VCaP (cell line): ENCODE measurements at regions not wholly inside any gene's neighbourhood (a gene's known extent, or its start where the extent isn't known, plus 50 kb on each side); places are given as distances from the start of the nearest gene placed in this dataset.
"Not testable (repeated sequence)": the region's sequence is repeated elsewhere in the genome, so short reads cannot be mapped to it uniquely, and the experiment has no call there.

ENCODE experiments used
- H3K27ac ChIP-seq: fragments of 450-650 bp; 2 replicates; pipeline ENCODE4 v1.5.1; 2017
- CTCF ChIP-seq: fragments of 450-650 bp; conservative IDR thresholded peaks from 2 replicates; pipeline ENCODE4 v1.5.1; 2017; ENCODE audit warnings: mild to moderate bottlenecking, moderate library complexity

- no peak for TF ChIP-seq CTCF
- no peak overlapping the region for H3K27ac ChIP-seq
These were observed 75.2 kb upstream of the MAX start for GRCh38 chr14:65177551-65177950.

- not testable (repeated sequence) for H3K27ac ChIP-seq
These were observed 76.9 kb upstream of the MAX start for GRCh38 chr14:65179231-65179630.

GRCh38 chr14:65179918-65180724 is 77.8 kb upstream of the MAX start:
- no peak overlapping the region for H3K27ac ChIP-seq
- TF ChIP-seq CTCF, result no peak

- no peak for TF ChIP-seq CTCF
- no peak overlapping the region for H3K27ac ChIP-seq
These were observed 78.4 kb upstream of the MAX start for GRCh38 chr14:65180725-65181025.

- TF ChIP-seq CTCF, result no peak
- H3K27ac ChIP-seq, result peak overlapping the region; percentile 56
These were observed 81.9 kb upstream of the MAX start for GRCh38 chr14:65184032-65184764.

- no peak for TF ChIP-seq CTCF
- no peak overlapping the region for H3K27ac ChIP-seq
These were observed 83.5 kb upstream of the MAX start for GRCh38 chr14:65185829-65186228.

- TF ChIP-seq CTCF, result no peak
- no peak overlapping the region for H3K27ac ChIP-seq
These were observed 84.6 kb upstream of the MAX start for GRCh38 chr14:65186951-65187350.

GRCh38 chr14:65187421-65188049 is 85.2 kb upstream of the MAX start:
- no peak for TF ChIP-seq CTCF
- no peak overlapping the region for H3K27ac ChIP-seq
